ENCODE measurements at regions not wholly inside any gene's neighbourhood (a gene's known extent, or its start where the extent isn't known, plus 50 kb on each side); places are given as distances from the start of the nearest gene placed in this dataset.

GRCh38 chr15:96070636-96071035 is 259.9 kb upstream of the NR2F2 start:
- TF ChIP-seq SMAD4 (CRISPR knock-in tag; IDR thresholded peaks at IDR 0.05) (no peak), TP53 (CRISPR knock-in tag; IDR thresholded peaks at IDR 0.05) (no peak), NR3C1 (CRISPR knock-in tag; conservative IDR thresholded peaks at IDR 0.05; ENCODE audit: low read depth) (no peak), NR1H2 (CRISPR knock-in tag; IDR thresholded peaks at IDR 0.05) (no peak), ZSCAN18 (CRISPR knock-in tag; IDR thresholded peaks at IDR 0.05) (no peak), CTCF (IDR thresholded peaks at IDR 0.05) (no peak), ZBTB21 (CRISPR knock-in tag; IDR thresholded peaks at IDR 0.05; ENCODE audit: borderline replicate concordance) (no peak), ZNF512 (CRISPR knock-in tag; IDR thresholded peaks at IDR 0.05; ENCODE audit: borderline replicate concordance) (no peak), ZBTB43 (CRISPR knock-in tag; IDR thresholded peaks at IDR 0.05) (no peak), IRF2 (CRISPR knock-in tag; IDR thresholded peaks at IDR 0.05; ENCODE audit: borderline replicate concordance, low read depth) (no peak)
